ENCODE measurements at regions not wholly inside any gene's neighbourhood (a gene's known extent, or its start where the extent isn't known, plus 50 kb on each side); places are given as distances from the start of the nearest gene placed in this dataset.

GRCh38 chr14:54221971-54222370 lies 174.8 kb upstream of the CDKN3 start:
- DNase-seq (ENCODE audit: low read depth, low spot score): no peak
- no peak for FAIRE-seq
- Histone ChIP-seq H3K4me3 (ENCODE audit: control insufficient read depth in 2 of 3, extremely low read depth in 1 of 3, insufficient read depth in 2 of 3, low read depth in 1 of 3, low read length in 3 of 3) (no peak overlapping the region), H3K27me3 (ENCODE audit: control insufficient read depth, extremely low read depth, insufficient read depth, low read length) (no peaks in the 10 kb centered on the region), H3K4me2 (ENCODE audit: control insufficient read depth, extremely low read depth, insufficient read depth, low read depth, low read length) (no peak overlapping the region), H3K27ac (ENCODE audit: control insufficient read depth, insufficient read depth, low read length) (no peak overlapping the region), H3K9ac (ENCODE audit: control insufficient read depth, extremely low read depth, insufficient read depth, low read length) (no peak overlapping the region), H3K79me2 (ENCODE audit: control insufficient read depth, insufficient read depth, low read length) (no peaks in the 10 kb centered on the region), H4K20me1 (ENCODE audit: control insufficient read depth, extremely low read depth, insufficient read depth, low read length) (no peaks in the 10 kb centered on the region), H2AFZ (ENCODE audit: control insufficient read depth, low read length) (no peak overlapping the region), H3K9me3 (ENCODE audit: control insufficient read depth, low read depth, low read length) (no peaks in the 10 kb centered on the region), H3K9me1 (ENCODE audit: control insufficient read depth, extremely low read depth, insufficient read depth, low read length) (no peaks in the 10 kb centered on the region), H3K4me1 (ENCODE audit: control insufficient read depth, extremely low read depth, insufficient read depth, low read length) (peaks cover 11% of the 10 kb centered on the region), H3K36me3 (ENCODE audit: control insufficient read depth in 2 of 2, extremely low read depth in 1 of 2, insufficient read depth in 2 of 2, low read length in 2 of 2) (no peaks in the 10 kb centered on the region)
- dilution Hi-C loops (cut with MboI; ENCODE audit: extremely low pct_ligation_motif_present, low sequenced_read_pairs): no loop called here
- TF ChIP-seq CTCF (optimal IDR thresholded peaks at IDR 0.05 in 1 of 3, IDR thresholded peaks at IDR 0.05 in 1 of 3, conservative IDR thresholded peaks at IDR 0.05 in 1 of 3; ENCODE audit: extremely low read depth in 1 of 3, insufficient read depth in 2 of 3, low read length in 3 of 3): no peak
- TF ChIP-seq EZH2 (IDR thresholded peaks at IDR 0.05; ENCODE audit: low read length): no peak

GRCh38 chr14:54223831-54224402 lies 172.9 kb upstream of the CDKN3 start:
- Histone ChIP-seq H3K27me3 (ENCODE audit: control insufficient read depth, extremely low read depth, insufficient read depth, low read length) (no peaks in the 10 kb centered on the region), H3K4me2 (ENCODE audit: control insufficient read depth, extremely low read depth, insufficient read depth, low read depth, low read length) (no peak overlapping the region), H3K9me3 (ENCODE audit: control insufficient read depth, low read depth, low read length) (no peaks in the 10 kb centered on the region), H3K4me3 (ENCODE audit: control insufficient read depth in 2 of 3, extremely low read depth in 1 of 3, insufficient read depth in 2 of 3, low read depth in 1 of 3, low read length in 3 of 3) (no peak overlapping the region), H2AFZ (ENCODE audit: control insufficient read depth, low read length) (no peak overlapping the region), H3K36me3 (ENCODE audit: control insufficient read depth in 2 of 2, extremely low read depth in 1 of 2, insufficient read depth in 2 of 2, low read length in 2 of 2) (no peaks in the 10 kb centered on the region), H3K27ac (ENCODE audit: control insufficient read depth, insufficient read depth, low read length) (no peak overlapping the region), H3K79me2 (ENCODE audit: control insufficient read depth, insufficient read depth, low read length) (no peaks in the 10 kb centered on the region), H3K9me1 (ENCODE audit: control insufficient read depth, extremely low read depth, insufficient read depth, low read length) (no peaks in the 10 kb centered on the region), H3K9ac (ENCODE audit: control insufficient read depth, extremely low read depth, insufficient read depth, low read length) (no peak overlapping the region), H4K20me1 (ENCODE audit: control insufficient read depth, extremely low read depth, insufficient read depth, low read length) (no peaks in the 10 kb centered on the region), H3K4me1 (ENCODE audit: control insufficient read depth, extremely low read depth, insufficient read depth, low read length) (peaks cover 11% of the 10 kb centered on the region)
- DNase-seq (ENCODE audit: low read depth, low spot score) (no peak), FAIRE-seq (no peak)
- no peak for TF ChIP-seq EZH2 (IDR thresholded peaks at IDR 0.05; ENCODE audit: low read length)
- dilution Hi-C loops (cut with MboI; ENCODE audit: extremely low pct_ligation_motif_present, low sequenced_read_pairs): no loop called here

- FAIRE-seq (no peak), DNase-seq (ENCODE audit: low read depth, low spot score) (no peak)
- Histone ChIP-seq H3K4me3 (ENCODE audit: control insufficient read depth in 2 of 3, extremely low read depth in 1 of 3, insufficient read depth in 2 of 3, low read depth in 1 of 3, low read length in 3 of 3) (no peak overlapping the region), H4K20me1 (ENCODE audit: control insufficient read depth, extremely low read depth, insufficient read depth, low read length) (no peaks in the 10 kb centered on the region), H3K9me3 (ENCODE audit: control insufficient read depth, low read depth, low read length) (no peaks in the 10 kb centered on the region), H3K36me3 (ENCODE audit: control insufficient read depth in 2 of 2, extremely low read depth in 1 of 2, insufficient read depth in 2 of 2, low read length in 2 of 2) (no peaks in the 10 kb centered on the region), H3K9me1 (ENCODE audit: control insufficient read depth, extremely low read depth, insufficient read depth, low read length) (no peaks in the 10 kb centered on the region), H3K27ac (ENCODE audit: control insufficient read depth, insufficient read depth, low read length) (no peak overlapping the region), H3K9ac (ENCODE audit: control insufficient read depth, extremely low read depth, insufficient read depth, low read length) (no peak overlapping the region), H3K79me2 (ENCODE audit: control insufficient read depth, insufficient read depth, low read length) (no peaks in the 10 kb centered on the region), H3K27me3 (ENCODE audit: control insufficient read depth, extremely low read depth, insufficient read depth, low read length) (no peaks in the 10 kb centered on the region), H2AFZ (ENCODE audit: control insufficient read depth, low read length) (no peak overlapping the region), H3K4me2 (ENCODE audit: control insufficient read depth, extremely low read depth, insufficient read depth, low read depth, low read length) (no peak overlapping the region), H3K4me1 (ENCODE audit: control insufficient read depth, extremely low read depth, insufficient read depth, low read length) (peaks cover 3% of the 10 kb centered on the region)
- dilution Hi-C loops (cut with MboI; ENCODE audit: extremely low pct_ligation_motif_present, low sequenced_read_pairs): no loop called here
- TF ChIP-seq CTCF (optimal IDR thresholded peaks at IDR 0.05 in 1 of 3, IDR thresholded peaks at IDR 0.05 in 1 of 3, conservative IDR thresholded peaks at IDR 0.05 in 1 of 3; ENCODE audit: extremely low read depth in 1 of 3, insufficient read depth in 2 of 3, low read length in 3 of 3) (no peak), EZH2 (IDR thresholded peaks at IDR 0.05; ENCODE audit: low read length) (no peak)
Observed at GRCh38 chr14:54225457-54226060, 171.2 kb upstream of the CDKN3 start.
